Osteocyte (in vitro differentiated cells): ENCODE measurements at regions not wholly inside any gene's neighbourhood (a gene's known extent, or its start where the extent isn't known, plus 50 kb on each side); places are given as distances from the start of the nearest gene placed in this dataset.

Experiments
- DNase-seq: peaks from one replicate; pipeline ENCODE4 v3.0.0; 2021; ENCODE audit warnings: mixed read lengths; ENCODE audit not compliant: unreplicated experiment; ENCODE audit errors: extremely low spot score
- H3K27ac Mint-ChIP-seq: one replicate; pipeline ENCODE4 v1.8.0; 2021; ENCODE audit warnings: mild to moderate bottlenecking, mixed read lengths; ENCODE audit not compliant: unreplicated experiment
- H3K27me3 Mint-ChIP-seq: one replicate; pipeline ENCODE4 v1.8.0; 2021; ENCODE audit warnings: mixed read lengths; ENCODE audit not compliant: unreplicated experiment
- H3K36me3 Mint-ChIP-seq: one replicate; pipeline ENCODE4 v1.8.0; 2021; ENCODE audit warnings: mixed read lengths; ENCODE audit not compliant: unreplicated experiment
- H3K4me1 Mint-ChIP-seq: one replicate; pipeline ENCODE4 v1.8.0; 2021; ENCODE audit warnings: mixed read lengths; ENCODE audit not compliant: unreplicated experiment
- H3K4me3 Mint-ChIP-seq: one replicate; pipeline ENCODE4 v1.8.0; 2021; ENCODE audit warnings: mild to moderate bottlenecking, moderate library complexity, mixed read lengths; ENCODE audit not compliant: unreplicated experiment
- H3K9me3 Mint-ChIP-seq: one replicate; pipeline ENCODE4 v1.8.0; 2021; ENCODE audit warnings: mixed read lengths; ENCODE audit not compliant: unreplicated experiment
- TF ChIP-seq, protein P1 (sequence below): fragments of 200-600 bp; sonication (generic); IDR thresholded peaks from 2 replicates; pipeline ENCODE4 v1.5.0; 2021; ENCODE audit warnings: antibody characterized with exemption, mild to moderate bottlenecking, moderate library complexity

DNA sequence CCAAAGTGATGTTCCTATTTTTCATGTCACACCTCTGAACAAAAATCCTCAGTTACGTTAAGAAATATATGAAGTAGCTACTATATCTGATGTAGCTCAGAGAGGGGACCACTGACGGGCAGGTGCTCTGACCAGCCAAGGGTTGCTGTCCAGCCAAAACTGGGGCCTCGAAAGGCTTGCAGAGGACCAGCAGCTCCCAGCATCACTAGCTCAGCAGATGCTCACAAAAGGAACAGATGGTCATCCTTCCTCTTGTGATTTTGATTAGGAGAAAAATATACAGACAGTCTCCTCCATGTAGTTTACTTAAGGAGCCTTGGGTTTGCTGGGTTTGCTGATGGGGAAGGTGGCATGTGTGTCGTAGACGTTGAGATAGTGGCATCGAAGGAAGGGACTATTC, 374.6 kb upstream of the B3GAT1 start:
- Mint-ChIP-seq H3K4me1 (peaks cover 32% of the 10 kb centered on the region), H3K4me3 (no peak overlapping the region), H3K27ac (no peak overlapping the region), H3K36me3 (no peaks in the 10 kb centered on the region), H3K27me3 (no peaks in the 10 kb centered on the region), H3K9me3 (no peaks in the 10 kb centered on the region)
- TF ChIP-seq, protein P1, sequence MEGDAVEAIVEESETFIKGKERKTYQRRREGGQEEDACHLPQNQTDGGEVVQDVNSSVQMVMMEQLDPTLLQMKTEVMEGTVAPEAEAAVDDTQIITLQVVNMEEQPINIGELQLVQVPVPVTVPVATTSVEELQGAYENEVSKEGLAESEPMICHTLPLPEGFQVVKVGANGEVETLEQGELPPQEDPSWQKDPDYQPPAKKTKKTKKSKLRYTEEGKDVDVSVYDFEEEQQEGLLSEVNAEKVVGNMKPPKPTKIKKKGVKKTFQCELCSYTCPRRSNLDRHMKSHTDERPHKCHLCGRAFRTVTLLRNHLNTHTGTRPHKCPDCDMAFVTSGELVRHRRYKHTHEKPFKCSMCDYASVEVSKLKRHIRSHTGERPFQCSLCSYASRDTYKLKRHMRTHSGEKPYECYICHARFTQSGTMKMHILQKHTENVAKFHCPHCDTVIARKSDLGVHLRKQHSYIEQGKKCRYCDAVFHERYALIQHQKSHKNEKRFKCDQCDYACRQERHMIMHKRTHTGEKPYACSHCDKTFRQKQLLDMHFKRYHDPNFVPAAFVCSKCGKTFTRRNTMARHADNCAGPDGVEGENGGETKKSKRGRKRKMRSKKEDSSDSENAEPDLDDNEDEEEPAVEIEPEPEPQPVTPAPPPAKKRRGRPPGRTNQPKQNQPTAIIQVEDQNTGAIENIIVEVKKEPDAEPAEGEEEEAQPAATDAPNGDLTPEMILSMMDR = no peak
- no peak for DNase-seq

DNA sequence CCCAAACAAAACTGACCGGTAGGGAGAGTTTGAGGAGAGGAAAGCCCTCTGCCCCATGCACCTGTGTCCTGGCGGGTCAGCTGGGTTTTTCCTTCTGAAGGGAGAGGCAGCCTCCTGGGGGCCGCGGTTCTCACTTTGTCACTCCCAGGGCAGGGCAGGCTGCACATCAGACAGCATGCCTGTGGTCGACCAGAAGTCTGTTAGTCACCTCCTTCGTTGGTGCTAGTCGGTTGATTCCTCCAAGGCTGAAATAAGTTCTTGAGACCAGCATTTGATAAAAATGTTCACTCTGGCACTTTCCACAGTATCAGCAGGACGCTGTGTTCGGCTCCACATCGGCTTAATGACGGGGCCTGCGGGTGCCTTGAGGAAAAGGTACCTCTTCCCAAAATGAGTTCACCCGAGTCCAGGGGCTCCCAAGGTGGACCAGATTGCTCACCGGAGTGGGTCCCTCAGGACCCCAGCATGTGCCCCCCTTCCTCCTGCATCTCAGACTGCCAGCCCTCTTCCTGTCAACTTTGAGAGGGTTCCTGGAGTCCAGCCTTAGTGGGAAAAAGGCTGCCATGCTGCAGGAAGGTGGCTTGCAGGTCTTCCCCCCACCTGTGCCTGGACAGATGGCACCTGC, 373.7 kb upstream of the B3GAT1 start:
- peak; percentile 76 for DNase-seq
- TF ChIP-seq, protein P1 = no peak
- Mint-ChIP-seq H3K27me3 (no peaks in the 10 kb centered on the region), H3K4me1 (peaks cover 38% of the 10 kb centered on the region), H3K9me3 (no peaks in the 10 kb centered on the region), H3K27ac (no peak overlapping the region), H3K36me3 (no peaks in the 10 kb centered on the region), H3K4me3 (no peak overlapping the region)

DNA sequence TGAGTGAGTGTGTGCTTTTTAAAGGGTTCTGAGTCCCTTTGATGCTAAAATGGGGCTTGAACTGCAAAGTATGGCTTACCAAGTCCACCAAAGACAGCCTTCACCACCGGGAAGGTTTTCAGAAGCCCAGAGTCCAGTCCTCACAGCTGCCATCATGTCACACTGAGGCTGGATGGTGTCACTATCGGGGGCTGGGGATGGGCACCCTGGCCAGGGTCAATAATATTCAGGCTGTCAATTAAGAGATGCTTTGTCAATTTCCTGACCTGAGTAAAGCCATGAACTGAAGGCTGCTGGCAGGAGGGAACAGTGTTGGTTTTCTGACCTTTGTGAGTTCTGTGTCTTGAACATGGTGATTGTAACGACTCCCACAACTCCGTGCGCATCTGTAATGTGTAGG, 373.0 kb upstream of the B3GAT1 start:
- no peak for DNase-seq
- TF ChIP-seq, protein P1 = no peak

DNA sequence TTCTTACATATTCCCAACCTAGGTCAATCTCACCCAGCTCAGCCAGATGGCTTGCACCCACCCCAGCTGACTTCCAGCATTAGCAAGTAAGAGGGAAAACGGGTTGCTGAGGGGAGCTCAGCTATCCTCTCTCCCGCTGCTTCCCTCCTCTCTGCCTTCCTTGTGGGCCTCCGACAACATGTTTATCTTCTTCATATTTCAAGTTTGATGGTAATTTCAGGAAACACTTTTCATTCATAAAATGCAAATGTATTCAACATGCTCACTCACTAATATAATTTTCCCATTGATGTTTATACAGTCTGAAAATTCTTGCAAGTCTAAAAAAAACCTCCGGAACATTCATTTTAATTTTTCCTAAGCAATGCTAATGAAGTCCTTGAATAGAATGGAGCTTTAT, 372.5 kb upstream of the B3GAT1 start:
- TF ChIP-seq, protein P1 = no peak
- no peaks in the 10 kb centered on the region for H3K27me3 Mint-ChIP-seq

More for the DNA sequence above, 373.0 kb upstream of the B3GAT1 start:
- no peaks in the 10 kb centered on the region for H3K9me3 Mint-ChIP-seq
- no peaks in the 10 kb centered on the region for H3K27me3 Mint-ChIP-seq
- no peaks in the 10 kb centered on the region for H3K36me3 Mint-ChIP-seq
- H3K4me1 Mint-ChIP-seq = peaks cover 45% of the 10 kb centered on the region
- H3K4me3 Mint-ChIP-seq = no peak overlapping the region
- no peak overlapping the region for H3K27ac Mint-ChIP-seq

DNA sequence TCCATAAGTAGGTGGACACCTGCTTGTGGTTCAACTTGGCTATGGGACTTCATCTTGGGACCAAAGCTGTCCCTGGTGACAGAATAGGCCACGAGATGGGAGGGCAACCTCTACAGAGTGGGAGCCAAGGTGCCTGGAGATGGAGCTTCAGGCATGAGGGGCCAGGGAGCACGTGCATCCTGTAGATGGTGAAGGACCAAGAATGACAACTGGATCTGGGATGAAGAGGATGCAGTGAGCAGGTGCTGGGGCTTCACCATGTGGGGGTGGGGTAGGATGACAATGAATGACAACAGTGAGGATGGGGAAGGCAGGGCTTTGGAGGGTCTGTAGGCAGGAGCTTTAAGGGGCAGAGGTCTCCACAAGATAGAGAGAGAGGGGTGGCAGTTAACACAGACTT, 372.0 kb upstream of the B3GAT1 start:
- Mint-ChIP-seq H3K27me3 (no peaks in the 10 kb centered on the region), H3K36me3 (no peaks in the 10 kb centered on the region), H3K4me3 (no peak overlapping the region), H3K4me1 (peaks cover 53% of the 10 kb centered on the region), H3K9me3 (no peaks in the 10 kb centered on the region), H3K27ac (peak overlapping the region; percentile 81)
- peak; percentile 68 for DNase-seq
- TF ChIP-seq, protein P1 = no peak

More for the DNA sequence above, 372.5 kb upstream of the B3GAT1 start:
- no peak for DNase-seq
- Mint-ChIP-seq H3K36me3 (no peaks in the 10 kb centered on the region), H3K4me3 (no peak overlapping the region), H3K4me1 (peaks cover 50% of the 10 kb centered on the region), H3K9me3 (no peaks in the 10 kb centered on the region), H3K27ac (no peak overlapping the region)
